ENCODE measurements at regions not wholly inside any gene's neighbourhood (a gene's known extent, or its start where the extent isn't known, plus 50 kb on each side); places are given as distances from the start of the nearest gene placed in this dataset.

- Histone ChIP-seq H3K4me3 (ENCODE audit: low read depth in 1 of 2, low read length in 2 of 2) (no peak overlapping the region), H3K36me3 (ENCODE audit: control insufficient read depth in 1 of 2, insufficient read depth in 2 of 2, low read length in 2 of 2) (no peaks in the 10 kb centered on the region), H3K27me3 (ENCODE audit: control insufficient read depth in 1 of 2, insufficient read depth in 2 of 2, low read length in 2 of 2) (no peaks in the 10 kb centered on the region), H3K9me3 (ENCODE audit: control insufficient read depth in 1 of 2, low read length in 2 of 2) (no peaks in the 10 kb centered on the region), H3K4me1 (ENCODE audit: control insufficient read depth in 1 of 2, insufficient read depth in 2 of 2, low read length in 2 of 2) (no peaks in the 10 kb centered on the region), H3K9ac (ENCODE audit: low read depth in 1 of 2, low read length in 2 of 2) (no peak overlapping the region), H3K27ac (ENCODE audit: low read depth, low read length) (no peak overlapping the region)
These were observed 98.5 kb upstream of the SMIM21 start for GRCh38 chr18:75526038-75526437.

- H3K4me3 ChIP-seq (ENCODE audit: low read depth in 1 of 2, low read length in 2 of 2): no peak overlapping the region
- H3K9ac ChIP-seq (ENCODE audit: low read depth in 1 of 2, low read length in 2 of 2): no peak overlapping the region
- H3K9me3 ChIP-seq (ENCODE audit: control insufficient read depth in 1 of 2, low read length in 2 of 2): no peaks in the 10 kb centered on the region
- no peak overlapping the region for H3K27ac ChIP-seq (ENCODE audit: low read depth, low read length)
- no peaks in the 10 kb centered on the region for H3K36me3 ChIP-seq (ENCODE audit: control insufficient read depth in 1 of 2, insufficient read depth in 2 of 2, low read length in 2 of 2)
- H3K27me3 ChIP-seq (ENCODE audit: control insufficient read depth in 1 of 2, insufficient read depth in 2 of 2, low read length in 2 of 2): no peaks in the 10 kb centered on the region
- no peaks in the 10 kb centered on the region for H3K4me1 ChIP-seq (ENCODE audit: control insufficient read depth in 1 of 2, insufficient read depth in 2 of 2, low read length in 2 of 2)
These were observed 97.8 kb upstream of the SMIM21 start for GRCh38 chr18:75525331-75525730.

GRCh38 chr18:75524841-75525240 is 97.3 kb upstream of the SMIM21 start:
- no peak overlapping the region for H3K27ac ChIP-seq (ENCODE audit: low read depth, low read length)
- no peaks in the 10 kb centered on the region for H3K27me3 ChIP-seq (ENCODE audit: control insufficient read depth in 1 of 2, insufficient read depth in 2 of 2, low read length in 2 of 2)
- H3K36me3 ChIP-seq (ENCODE audit: control insufficient read depth in 1 of 2, insufficient read depth in 2 of 2, low read length in 2 of 2): no peaks in the 10 kb centered on the region
- no peak overlapping the region for H3K9ac ChIP-seq (ENCODE audit: low read depth in 1 of 2, low read length in 2 of 2)
- no peaks in the 10 kb centered on the region for H3K4me1 ChIP-seq (ENCODE audit: control insufficient read depth in 1 of 2, insufficient read depth in 2 of 2, low read length in 2 of 2)
- H3K9me3 ChIP-seq (ENCODE audit: control insufficient read depth in 1 of 2, low read length in 2 of 2): no peaks in the 10 kb centered on the region
- H3K4me3 ChIP-seq (ENCODE audit: low read depth in 1 of 2, low read length in 2 of 2): no peak overlapping the region

- no peak overlapping the region for H3K27ac ChIP-seq (ENCODE audit: low read depth, low read length)
- no peaks in the 10 kb centered on the region for H3K4me1 ChIP-seq (ENCODE audit: control insufficient read depth in 1 of 2, insufficient read depth in 2 of 2, low read length in 2 of 2)
- H3K4me3 ChIP-seq (ENCODE audit: low read depth in 1 of 2, low read length in 2 of 2): no peak overlapping the region
These were observed 96.7 kb upstream of the SMIM21 start for GRCh38 chr18:75524181-75524580.

GRCh38 chr18:75521816-75522215 is 94.3 kb upstream of the SMIM21 start:
- Histone ChIP-seq H3K27ac (ENCODE audit: low read depth, low read length) (no peak overlapping the region), H3K9ac (ENCODE audit: low read depth in 1 of 2, low read length in 2 of 2) (no peak overlapping the region), H3K36me3 (ENCODE audit: control insufficient read depth in 1 of 2, insufficient read depth in 2 of 2, low read length in 2 of 2) (no peaks in the 10 kb centered on the region), H3K4me3 (ENCODE audit: low read depth in 1 of 2, low read length in 2 of 2) (no peak overlapping the region), H3K4me1 (ENCODE audit: control insufficient read depth in 1 of 2, insufficient read depth in 2 of 2, low read length in 2 of 2) (no peaks in the 10 kb centered on the region), H3K9me3 (ENCODE audit: control insufficient read depth in 1 of 2, low read length in 2 of 2) (no peaks in the 10 kb centered on the region), H3K27me3 (ENCODE audit: control insufficient read depth in 1 of 2, insufficient read depth in 2 of 2, low read length in 2 of 2) (no peaks in the 10 kb centered on the region)

More at GRCh38 chr18:75524181-75524580, 96.7 kb upstream of the SMIM21 start:
- no peaks in the 10 kb centered on the region for H3K9me3 ChIP-seq (ENCODE audit: control insufficient read depth in 1 of 2, low read length in 2 of 2)
- H3K27me3 ChIP-seq (ENCODE audit: control insufficient read depth in 1 of 2, insufficient read depth in 2 of 2, low read length in 2 of 2): no peaks in the 10 kb centered on the region
- no peak overlapping the region for H3K9ac ChIP-seq (ENCODE audit: low read depth in 1 of 2, low read length in 2 of 2)
- H3K36me3 ChIP-seq (ENCODE audit: control insufficient read depth in 1 of 2, insufficient read depth in 2 of 2, low read length in 2 of 2): no peaks in the 10 kb centered on the region

GRCh38 chr18:75518007-75518406 is 90.5 kb upstream of the SMIM21 start:
- Histone ChIP-seq H3K27ac (ENCODE audit: low read depth, low read length) (no peak overlapping the region), H3K9me3 (ENCODE audit: control insufficient read depth in 1 of 2, low read length in 2 of 2) (no peaks in the 10 kb centered on the region), H3K27me3 (ENCODE audit: control insufficient read depth in 1 of 2, insufficient read depth in 2 of 2, low read length in 2 of 2) (no peaks in the 10 kb centered on the region), H3K36me3 (ENCODE audit: control insufficient read depth in 1 of 2, insufficient read depth in 2 of 2, low read length in 2 of 2) (no peaks in the 10 kb centered on the region), H3K4me1 (ENCODE audit: control insufficient read depth in 1 of 2, insufficient read depth in 2 of 2, low read length in 2 of 2) (no peaks in the 10 kb centered on the region), H3K4me3 (ENCODE audit: low read depth in 1 of 2, low read length in 2 of 2) (no peak overlapping the region), H3K9ac (ENCODE audit: low read depth in 1 of 2, low read length in 2 of 2) (no peak overlapping the region)

- no peaks in the 10 kb centered on the region for H3K4me1 ChIP-seq (ENCODE audit: control insufficient read depth in 1 of 2, insufficient read depth in 2 of 2, low read length in 2 of 2)
- H3K9ac ChIP-seq (ENCODE audit: low read depth in 1 of 2, low read length in 2 of 2): no peak overlapping the region
- no peak overlapping the region for H3K4me3 ChIP-seq (ENCODE audit: low read depth in 1 of 2, low read length in 2 of 2)
- H3K36me3 ChIP-seq (ENCODE audit: control insufficient read depth in 1 of 2, insufficient read depth in 2 of 2, low read length in 2 of 2): no peaks in the 10 kb centered on the region
- peaks cover 0 to 2% of the 10 kb centered on the region in 2 donors for H3K9me3 ChIP-seq (ENCODE audit: control insufficient read depth in 1 of 2, low read length in 2 of 2)
- H3K27ac ChIP-seq (ENCODE audit: low read depth, low read length): no peak overlapping the region
- no peaks in the 10 kb centered on the region for H3K27me3 ChIP-seq (ENCODE audit: control insufficient read depth in 1 of 2, insufficient read depth in 2 of 2, low read length in 2 of 2)
These were observed 89.8 kb upstream of the SMIM21 start for GRCh38 chr18:75517286-75517685.

GRCh38 chr18:75507636-75508035 is 80.1 kb upstream of the SMIM21 start:
- no peaks in the 10 kb centered on the region for H3K36me3 ChIP-seq (ENCODE audit: control insufficient read depth in 1 of 2, insufficient read depth in 2 of 2, low read length in 2 of 2)
- H3K4me3 ChIP-seq (ENCODE audit: low read depth in 1 of 2, low read length in 2 of 2): no peak overlapping the region
- H3K9ac ChIP-seq (ENCODE audit: low read depth in 1 of 2, low read length in 2 of 2): no peak overlapping the region
- no peaks in the 10 kb centered on the region for H3K27me3 ChIP-seq (ENCODE audit: control insufficient read depth in 1 of 2, insufficient read depth in 2 of 2, low read length in 2 of 2)
- H3K9me3 ChIP-seq (ENCODE audit: control insufficient read depth in 1 of 2, low read length in 2 of 2): peaks cover 0 to 4% of the 10 kb centered on the region in 2 donors
- no peak overlapping the region for H3K27ac ChIP-seq (ENCODE audit: low read depth, low read length)
- H3K4me1 ChIP-seq (ENCODE audit: control insufficient read depth in 1 of 2, insufficient read depth in 2 of 2, low read length in 2 of 2): no peaks in the 10 kb centered on the region

- no peaks in the 10 kb centered on the region for H3K4me1 ChIP-seq (ENCODE audit: control insufficient read depth in 1 of 2, insufficient read depth in 2 of 2, low read length in 2 of 2)
- no peak overlapping the region for H3K4me3 ChIP-seq (ENCODE audit: low read depth in 1 of 2, low read length in 2 of 2)
- no peaks in the 10 kb centered on the region for H3K27me3 ChIP-seq (ENCODE audit: control insufficient read depth in 1 of 2, insufficient read depth in 2 of 2, low read length in 2 of 2)
- H3K36me3 ChIP-seq (ENCODE audit: control insufficient read depth in 1 of 2, insufficient read depth in 2 of 2, low read length in 2 of 2): no peaks in the 10 kb centered on the region
- H3K9ac ChIP-seq (ENCODE audit: low read depth in 1 of 2, low read length in 2 of 2): no peak overlapping the region
- no peak overlapping the region for H3K27ac ChIP-seq (ENCODE audit: low read depth, low read length)
- H3K9me3 ChIP-seq (ENCODE audit: control insufficient read depth in 1 of 2, low read length in 2 of 2): no peaks in the 10 kb centered on the region
These were observed 79.4 kb upstream of the SMIM21 start for GRCh38 chr18:75506913-75507312.

GRCh38 chr18:75504469-75504868 is 77.0 kb upstream of the SMIM21 start:
- Histone ChIP-seq H3K27ac (ENCODE audit: low read depth, low read length) (no peak overlapping the region), H3K27me3 (ENCODE audit: control insufficient read depth in 1 of 2, insufficient read depth in 2 of 2, low read length in 2 of 2) (no peaks in the 10 kb centered on the region), H3K36me3 (ENCODE audit: control insufficient read depth in 1 of 2, insufficient read depth in 2 of 2, low read length in 2 of 2) (no peaks in the 10 kb centered on the region), H3K4me3 (ENCODE audit: low read depth in 1 of 2, low read length in 2 of 2) (no peak overlapping the region), H3K9ac (ENCODE audit: low read depth in 1 of 2, low read length in 2 of 2) (no peak overlapping the region), H3K4me1 (ENCODE audit: control insufficient read depth in 1 of 2, insufficient read depth in 2 of 2, low read length in 2 of 2) (no peaks in the 10 kb centered on the region), H3K9me3 (ENCODE audit: control insufficient read depth in 1 of 2, low read length in 2 of 2) (no peaks in the 10 kb centered on the region)

- H3K9ac ChIP-seq (ENCODE audit: low read depth in 1 of 2, low read length in 2 of 2): no peak overlapping the region
- H3K27me3 ChIP-seq (ENCODE audit: control insufficient read depth in 1 of 2, insufficient read depth in 2 of 2, low read length in 2 of 2): no peaks in the 10 kb centered on the region
- H3K9me3 ChIP-seq (ENCODE audit: control insufficient read depth in 1 of 2, low read length in 2 of 2): no peaks in the 10 kb centered on the region
- no peaks in the 10 kb centered on the region for H3K4me1 ChIP-seq (ENCODE audit: control insufficient read depth in 1 of 2, insufficient read depth in 2 of 2, low read length in 2 of 2)
- no peaks in the 10 kb centered on the region for H3K36me3 ChIP-seq (ENCODE audit: control insufficient read depth in 1 of 2, insufficient read depth in 2 of 2, low read length in 2 of 2)
- no peak overlapping the region for H3K27ac ChIP-seq (ENCODE audit: low read depth, low read length)
- no peak overlapping the region for H3K4me3 ChIP-seq (ENCODE audit: low read depth in 1 of 2, low read length in 2 of 2)
These were observed 76.1 kb upstream of the SMIM21 start for GRCh38 chr18:75503615-75504014.
